Islet of Langerhans (tissue), 1 donor: ENCODE measurements at regions not wholly inside any gene's neighbourhood (a gene's known extent, or its start where the extent isn't known, plus 50 kb on each side); places are given as distances from the start of the nearest gene placed in this dataset.

ENCODE experiments used
- FAIRE-seq: peaks from one replicate; lab custom pipeline; 2011; peaks lifted over from hg19 to GRCh38; lab: Jason Lieb, UNC

GRCh38 chr2:158905341-158905740, 63.1 kb upstream of the TANC1 start:
- no peak for FAIRE-seq

- no peak for FAIRE-seq
These were observed 62.7 kb upstream of the TANC1 start for GRCh38 chr2:158905784-158906183.

GRCh38 chr2:158907926-158908456, 60.4 kb upstream of the TANC1 start:
- no peak for FAIRE-seq

- FAIRE-seq: no peak
These were observed 56.3 kb upstream of the TANC1 start for GRCh38 chr2:158912112-158912511.

DNA sequence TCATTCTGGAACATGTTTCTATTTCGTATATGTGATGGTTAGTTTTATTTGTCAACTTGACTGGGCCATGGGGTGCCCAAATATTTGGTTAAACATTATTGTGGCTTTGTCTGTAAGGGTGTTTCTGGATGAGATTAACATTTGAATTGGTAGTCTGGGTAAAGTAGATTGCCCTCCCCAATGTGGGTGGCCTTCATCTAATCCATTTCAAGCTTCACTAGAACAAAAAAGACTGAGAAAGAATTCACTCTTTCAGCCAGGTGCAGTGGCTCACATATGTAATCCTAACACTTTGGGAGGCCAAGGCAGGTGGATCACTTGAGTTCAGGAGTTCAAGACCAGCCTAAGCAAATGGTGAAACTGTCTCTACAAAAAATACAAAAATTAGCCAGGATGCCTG, 55.7 kb upstream of the TANC1 start:
- FAIRE-seq: no peak

GRCh38 chr2:158914066-158914465, 54.4 kb upstream of the TANC1 start:
- FAIRE-seq: no peak

DNA sequence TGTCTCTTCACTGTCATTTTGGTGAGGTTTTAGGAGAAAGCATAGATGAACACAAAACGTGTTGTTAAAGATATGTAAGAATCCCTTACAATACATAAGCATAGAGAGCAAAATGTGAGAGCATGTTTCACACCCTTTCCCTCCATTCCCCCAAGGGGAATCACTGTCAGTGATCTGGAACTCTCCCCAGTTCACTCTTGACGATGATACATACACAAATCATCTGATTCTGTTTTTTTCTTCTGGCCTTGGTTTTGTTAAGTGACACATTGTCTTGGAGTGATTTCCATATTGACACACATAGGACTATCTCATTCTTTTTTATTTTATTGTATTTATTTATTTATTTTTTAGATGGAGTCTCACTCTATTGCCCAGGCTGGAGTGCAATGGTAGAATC, 53.7 kb upstream of the TANC1 start:
- no peak for FAIRE-seq

DNA sequence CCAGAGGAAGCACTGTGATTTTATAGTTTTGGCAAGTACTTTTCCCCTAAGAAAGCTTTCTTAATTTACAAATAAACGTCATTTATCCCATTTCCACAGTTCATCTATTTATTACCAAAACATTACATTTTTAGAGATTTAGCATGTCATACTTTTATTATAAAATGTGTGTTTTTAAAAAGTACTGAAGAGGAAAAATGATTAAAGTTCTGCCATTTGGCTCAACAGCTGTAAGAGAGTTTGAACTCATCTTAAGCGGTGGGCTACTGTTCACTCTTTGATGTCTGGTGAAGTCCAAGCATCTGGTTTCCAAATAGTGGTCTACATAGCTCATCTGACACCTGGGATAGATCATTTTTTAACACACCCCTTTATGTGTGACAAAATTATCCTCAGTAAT, 51.3 kb upstream of the TANC1 start:
- no peak for FAIRE-seq

GRCh38 chr2:158918452-158918851, 50.0 kb upstream of the TANC1 start:
- FAIRE-seq: no peak
